ENCODE measurements at regions not wholly inside any gene's neighbourhood (a gene's known extent, or its start where the extent isn't known, plus 50 kb on each side); places are given as distances from the start of the nearest gene placed in this dataset.

DNA sequence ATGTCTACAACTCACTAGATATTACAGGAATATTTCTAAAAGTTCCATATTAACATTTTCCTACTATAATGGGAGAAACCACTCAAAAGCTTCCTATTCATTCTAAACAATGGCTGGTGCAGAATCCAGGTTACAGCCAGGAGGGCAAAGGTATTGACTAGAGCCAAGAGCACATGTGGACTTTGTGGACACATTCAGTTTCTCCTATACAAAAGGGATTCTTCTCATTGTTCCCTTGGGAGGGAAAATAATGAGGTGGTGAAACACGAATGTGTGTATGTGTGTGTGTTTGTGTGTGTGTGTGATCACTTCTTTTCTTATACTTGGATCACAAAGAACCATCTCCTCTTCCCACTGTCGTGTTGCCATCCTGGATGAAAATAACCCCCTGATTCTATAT, 1000.0 kb downstream of the ADGRL2 start:
- DNase-seq (ENCODE audit: low read depth, low spot score) = no peak
- TF ChIP-seq EZH2 (IDR thresholded peaks at IDR 0.05) (no peak), FOXP2 (optimal IDR thresholded peaks at IDR 0.05; ENCODE audit: control extremely low read depth, extremely low read length, insufficient read depth) (no peak), POLR2AphosphoS5 (IDR thresholded peaks at IDR 0.05; ENCODE audit: borderline replicate concordance, low read depth, low read length) (no peak)
- no peaks in the 10 kb centered on the region for H3K9me3 ChIP-seq (ENCODE audit: low read depth, low read length)

DNA sequence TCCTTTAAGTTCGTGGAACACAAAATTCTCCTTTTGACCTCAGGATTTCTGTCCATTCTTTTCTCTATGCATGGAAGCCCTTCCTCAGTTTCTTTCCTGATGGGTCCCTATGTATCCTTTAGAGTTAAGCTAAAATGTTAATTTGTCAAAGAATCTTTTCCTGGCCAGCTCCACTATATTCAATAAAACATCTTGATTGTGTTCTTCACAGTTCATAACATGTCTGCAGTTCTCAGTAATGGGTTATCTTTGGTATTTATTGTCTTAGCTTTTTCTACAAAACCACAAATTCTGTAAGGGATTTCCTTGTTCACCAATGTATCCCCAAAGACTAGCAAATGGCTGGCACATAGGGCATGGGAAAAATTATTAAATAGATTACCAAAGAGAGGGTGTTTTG, 998.5 kb downstream of the ADGRL2 start:
- DNase-seq (ENCODE audit: low read depth, low spot score) = no peak
- Histone ChIP-seq H3K9me3 (ENCODE audit: low read depth, low read length) (no peaks in the 10 kb centered on the region), H3K36me3 (ENCODE audit: insufficient read depth, low read length) (no peaks in the 10 kb centered on the region), H3K9ac (ENCODE audit: insufficient read length) (no peak overlapping the region), H3K27ac (no peak overlapping the region), H3K4me3 (no peak overlapping the region)
- TF ChIP-seq POLR2AphosphoS5 (IDR thresholded peaks at IDR 0.05; ENCODE audit: borderline replicate concordance, low read depth, low read length) (no peak), FOXP2 (optimal IDR thresholded peaks at IDR 0.05; ENCODE audit: control extremely low read depth, extremely low read length, insufficient read depth) (no peak), EZH2 (IDR thresholded peaks at IDR 0.05) (no peak)

More for the DNA sequence above, 1000.0 kb downstream of the ADGRL2 start:
- Histone ChIP-seq H3K36me3 (ENCODE audit: insufficient read depth, low read length) (no peaks in the 10 kb centered on the region), H3K4me3 (no peak overlapping the region), H3K27ac (no peak overlapping the region), H3K9ac (ENCODE audit: insufficient read length) (no peak overlapping the region)

DNA sequence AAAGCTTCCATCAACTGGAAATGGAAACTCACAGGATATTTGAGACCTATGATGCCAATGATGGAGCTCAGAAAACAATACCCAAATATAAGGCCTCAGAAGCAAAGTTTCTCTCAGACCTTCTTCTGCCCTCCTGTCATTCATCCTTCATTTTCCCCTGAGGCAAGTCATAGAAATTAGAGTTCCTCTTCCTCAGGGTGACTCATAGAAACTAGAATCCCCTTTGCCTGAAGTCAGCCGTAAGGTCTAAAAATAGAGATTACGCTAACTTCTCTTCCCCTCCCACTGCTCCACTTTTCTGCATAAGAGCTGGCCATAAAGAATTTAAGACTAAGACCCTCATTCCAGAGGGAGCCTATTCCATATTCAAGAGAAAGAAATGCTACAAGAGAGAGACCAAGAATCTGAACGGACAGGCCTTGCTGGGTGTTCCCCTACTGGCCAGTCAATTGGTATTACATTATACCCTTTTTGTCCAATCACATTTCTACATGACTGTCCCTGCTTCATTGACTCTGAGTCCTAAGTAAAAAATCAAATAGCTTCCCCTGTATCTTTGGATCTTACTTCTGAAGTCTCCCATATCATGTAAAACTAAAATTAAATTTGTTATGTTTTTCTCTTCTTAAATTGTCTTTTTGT, 994.9 kb downstream of the ADGRL2 start:
- Histone ChIP-seq H3K27ac (no peak overlapping the region), H3K9ac (ENCODE audit: insufficient read length) (no peak overlapping the region), H3K9me3 (ENCODE audit: low read depth, low read length) (no peaks in the 10 kb centered on the region), H3K36me3 (ENCODE audit: insufficient read depth, low read length) (no peaks in the 10 kb centered on the region), H3K4me3 (no peak overlapping the region)
- DNase-seq (ENCODE audit: low read depth, low spot score) = no peak
- TF ChIP-seq EZH2 (IDR thresholded peaks at IDR 0.05) = no peak
- TF ChIP-seq POLR2AphosphoS5 (IDR thresholded peaks at IDR 0.05; ENCODE audit: borderline replicate concordance, low read depth, low read length) = no peak
- no peak for TF ChIP-seq FOXP2 (optimal IDR thresholded peaks at IDR 0.05; ENCODE audit: control extremely low read depth, extremely low read length, insufficient read depth)

DNA sequence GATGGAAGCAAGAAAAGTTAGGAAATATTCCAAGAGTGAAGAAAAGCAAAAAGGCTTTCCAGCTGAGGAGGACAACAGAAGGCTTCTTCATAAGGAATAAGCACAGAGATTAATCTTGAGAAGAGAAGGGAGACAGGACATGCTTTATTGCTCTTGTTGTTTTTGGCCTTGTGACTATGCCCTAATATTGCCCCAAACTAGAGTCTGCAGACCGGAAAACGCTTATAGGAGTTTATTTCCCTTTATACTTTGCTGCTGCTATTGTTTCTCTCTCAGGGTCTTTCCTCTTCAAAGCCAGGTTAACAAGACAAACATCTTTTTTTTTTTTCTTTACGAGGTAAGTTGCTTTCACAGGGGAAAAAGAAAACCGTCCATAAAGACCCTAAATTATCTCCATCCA, 991.4 kb downstream of the ADGRL2 start:
- Histone ChIP-seq H3K36me3 (ENCODE audit: insufficient read depth, low read length) (no peaks in the 10 kb centered on the region), H3K9me3 (ENCODE audit: low read depth, low read length) (no peaks in the 10 kb centered on the region), H3K9ac (ENCODE audit: insufficient read length) (no peak overlapping the region), H3K4me3 (no peak overlapping the region), H3K27ac (no peak overlapping the region)
- no peak for DNase-seq (ENCODE audit: low read depth, low spot score)
- TF ChIP-seq FOXP2 (optimal IDR thresholded peaks at IDR 0.05; ENCODE audit: control extremely low read depth, extremely low read length, insufficient read depth) = no peak
- TF ChIP-seq POLR2AphosphoS5 (IDR thresholded peaks at IDR 0.05; ENCODE audit: borderline replicate concordance, low read depth, low read length) = no peak
- no peak for TF ChIP-seq EZH2 (IDR thresholded peaks at IDR 0.05)

DNA sequence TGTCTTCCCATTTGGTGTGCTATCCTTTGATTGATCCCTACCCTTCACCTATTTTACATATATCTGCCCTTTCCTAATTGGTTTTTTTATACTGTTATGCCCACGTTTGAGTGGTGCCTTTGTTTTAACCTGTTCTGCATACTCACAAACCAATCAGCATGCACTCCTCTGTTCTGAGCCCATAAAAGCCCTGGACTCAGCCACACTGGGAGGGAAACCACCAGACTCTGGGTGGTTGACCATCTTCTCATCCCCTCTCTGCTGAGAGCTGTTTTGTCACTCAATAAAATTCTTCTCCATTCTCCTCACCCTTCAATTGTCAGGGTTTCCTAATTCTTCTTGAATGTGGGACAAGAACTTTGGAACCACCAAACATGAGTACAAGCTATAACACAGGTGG, 989.8 kb downstream of the ADGRL2 start:
- Histone ChIP-seq H3K4me3 (no peak overlapping the region), H3K36me3 (ENCODE audit: insufficient read depth, low read length) (no peaks in the 10 kb centered on the region), H3K9me3 (ENCODE audit: low read depth, low read length) (no peaks in the 10 kb centered on the region), H3K9ac (ENCODE audit: insufficient read length) (no peak overlapping the region), H3K27ac (no peak overlapping the region)
- TF ChIP-seq FOXP2 (optimal IDR thresholded peaks at IDR 0.05; ENCODE audit: control extremely low read depth, extremely low read length, insufficient read depth) = no peak
- no peak for TF ChIP-seq POLR2AphosphoS5 (IDR thresholded peaks at IDR 0.05; ENCODE audit: borderline replicate concordance, low read depth, low read length)
- TF ChIP-seq EZH2 (IDR thresholded peaks at IDR 0.05) = no peak
- DNase-seq (ENCODE audit: low read depth, low spot score) = no peak

DNA sequence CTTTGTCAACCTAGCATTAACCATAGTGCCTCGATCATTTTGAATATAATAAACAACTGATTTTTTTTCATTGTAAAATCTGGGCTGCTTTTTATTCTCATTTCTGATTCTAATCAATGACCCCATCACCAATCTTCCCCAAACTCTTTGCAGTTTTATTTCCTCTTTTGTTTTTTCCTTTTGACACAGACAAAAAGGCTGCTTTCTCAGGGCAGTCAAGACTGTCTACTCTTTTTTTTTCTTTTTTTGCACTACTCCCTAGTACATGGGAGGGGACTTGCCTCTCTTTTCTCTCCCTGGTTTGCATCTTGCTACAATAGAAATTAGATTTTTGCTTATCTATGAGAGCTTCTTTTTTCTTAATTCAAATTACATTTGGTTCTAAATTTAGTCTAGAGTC, 987.9 kb downstream of the ADGRL2 start:
- H3K27ac ChIP-seq = no peak overlapping the region
- no peak overlapping the region for H3K9ac ChIP-seq (ENCODE audit: insufficient read length)
- no peaks in the 10 kb centered on the region for H3K9me3 ChIP-seq (ENCODE audit: low read depth, low read length)
- TF ChIP-seq FOXP2 (optimal IDR thresholded peaks at IDR 0.05; ENCODE audit: control extremely low read depth, extremely low read length, insufficient read depth) (no peak), EZH2 (IDR thresholded peaks at IDR 0.05) (no peak), POLR2AphosphoS5 (IDR thresholded peaks at IDR 0.05; ENCODE audit: borderline replicate concordance, low read depth, low read length) (no peak)
- no peak for DNase-seq (ENCODE audit: low read depth, low spot score)
- no peak overlapping the region for H3K4me3 ChIP-seq
- no peaks in the 10 kb centered on the region for H3K36me3 ChIP-seq (ENCODE audit: insufficient read depth, low read length)

DNA sequence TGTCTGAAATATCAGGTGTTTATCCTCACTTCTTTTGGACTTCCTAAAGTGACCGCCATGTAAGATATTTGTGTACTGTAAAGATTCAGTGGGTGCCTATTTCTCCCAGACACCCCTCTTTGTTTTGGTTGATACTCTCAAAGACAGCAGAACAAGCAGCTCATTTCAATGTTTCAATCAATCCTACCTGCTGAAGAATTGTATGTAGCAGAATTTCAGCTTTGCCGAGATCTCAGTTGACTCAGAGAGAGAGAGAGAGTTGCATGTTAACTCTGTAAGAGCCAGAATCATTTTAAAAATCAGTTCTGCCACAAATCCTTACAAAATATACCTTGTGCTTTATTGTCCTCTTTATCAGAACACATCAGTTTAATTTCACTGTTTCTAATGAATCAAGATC, 987.3 kb downstream of the ADGRL2 start:
- Histone ChIP-seq H3K9me3 (ENCODE audit: low read depth, low read length) (no peaks in the 10 kb centered on the region), H3K4me3 (no peak overlapping the region), H3K27ac (no peak overlapping the region), H3K9ac (ENCODE audit: insufficient read length) (no peak overlapping the region), H3K36me3 (ENCODE audit: insufficient read depth, low read length) (no peaks in the 10 kb centered on the region)
- TF ChIP-seq POLR2AphosphoS5 (IDR thresholded peaks at IDR 0.05; ENCODE audit: borderline replicate concordance, low read depth, low read length) (no peak), EZH2 (IDR thresholded peaks at IDR 0.05) (no peak)
- no peak for DNase-seq (ENCODE audit: low read depth, low spot score)

DNA sequence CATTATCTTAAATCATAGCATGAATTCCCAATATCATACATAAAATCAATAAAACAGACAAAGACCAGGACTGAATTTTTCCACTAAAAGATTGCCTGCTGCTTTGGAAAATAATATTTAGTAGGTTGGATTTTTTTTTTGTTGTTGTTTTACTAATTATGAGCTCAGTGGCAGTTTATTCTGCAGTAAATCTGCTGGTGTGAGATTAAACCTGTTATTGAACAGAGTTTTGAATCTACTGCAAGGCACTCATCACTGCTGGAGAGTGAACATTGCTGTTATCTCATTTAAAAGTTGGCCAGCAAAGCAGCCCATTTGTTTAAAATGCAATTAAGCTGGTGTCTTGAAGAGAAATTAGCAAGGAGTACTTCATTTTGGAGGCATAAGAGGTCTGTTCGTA, 986.1 kb downstream of the ADGRL2 start:
- H3K9me3 ChIP-seq (ENCODE audit: low read depth, low read length) = no peaks in the 10 kb centered on the region

DNA sequence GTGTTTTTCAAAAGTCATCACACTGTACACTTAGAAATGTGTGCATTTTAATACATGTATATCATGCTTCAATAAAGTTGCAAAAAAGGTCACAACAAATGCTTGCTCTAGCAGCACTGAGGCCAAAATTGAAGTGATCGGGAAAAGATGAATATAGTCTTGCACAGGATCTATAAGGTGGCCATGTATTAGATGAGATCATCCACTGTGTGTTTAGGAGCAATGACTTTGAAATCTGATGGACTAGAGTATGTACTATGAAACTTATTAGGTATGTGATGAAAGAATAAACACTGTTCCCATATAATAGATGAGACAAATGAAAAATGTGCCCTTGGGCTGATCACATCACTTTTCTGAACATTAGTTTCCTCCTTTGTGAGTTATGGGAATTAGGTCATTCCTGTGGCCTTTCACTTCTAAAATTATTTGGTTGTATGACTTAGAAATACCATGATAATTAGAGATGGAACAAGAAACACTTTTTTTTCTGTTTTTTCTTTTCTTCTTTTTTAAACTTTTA, 984.6 kb downstream of the ADGRL2 start:
- Histone ChIP-seq H3K4me3 (no peak overlapping the region), H3K27ac (no peak overlapping the region), H3K9ac (ENCODE audit: insufficient read length) (no peak overlapping the region), H3K9me3 (ENCODE audit: low read depth, low read length) (no peaks in the 10 kb centered on the region), H3K36me3 (ENCODE audit: insufficient read depth, low read length) (no peaks in the 10 kb centered on the region)
- no peak for DNase-seq (ENCODE audit: low read depth, low spot score)
- TF ChIP-seq FOXP2 (optimal IDR thresholded peaks at IDR 0.05; ENCODE audit: control extremely low read depth, extremely low read length, insufficient read depth) (no peak), POLR2AphosphoS5 (IDR thresholded peaks at IDR 0.05; ENCODE audit: borderline replicate concordance, low read depth, low read length) (no peak), EZH2 (IDR thresholded peaks at IDR 0.05) (no peak)

More for the DNA sequence above, 986.1 kb downstream of the ADGRL2 start:
- TF ChIP-seq EZH2 (IDR thresholded peaks at IDR 0.05) (no peak), FOXP2 (optimal IDR thresholded peaks at IDR 0.05; ENCODE audit: control extremely low read depth, extremely low read length, insufficient read depth) (no peak), POLR2AphosphoS5 (IDR thresholded peaks at IDR 0.05; ENCODE audit: borderline replicate concordance, low read depth, low read length) (no peak)
- H3K9ac ChIP-seq (ENCODE audit: insufficient read length) = no peak overlapping the region
- DNase-seq (ENCODE audit: low read depth, low spot score) = no peak
- no peak overlapping the region for H3K4me3 ChIP-seq
- H3K27ac ChIP-seq = no peak overlapping the region
- no peaks in the 10 kb centered on the region for H3K36me3 ChIP-seq (ENCODE audit: insufficient read depth, low read length)

Measured in SK-N-MC (cell line).